SK-N-SH (cell line): ENCODE measurements at regions not wholly inside any gene's neighbourhood (a gene's known extent, or its start where the extent isn't known, plus 50 kb on each side); places are given as distances from the start of the nearest gene placed in this dataset.

ENCODE experiments used
- CTCF ChIA-PET: fragments of 300-600, 350-600 bp; formaldehyde crosslinking; extraction: SDS; loops from one replicate; lab custom pipeline; 2021; lab: Yijun Ruan, JAX
- POLR2A ChIA-PET: fragments of 350-600 bp; sonication (Branson Sonifier 250); formaldehyde crosslinking; extraction: SDS; loops from one replicate; lab custom pipeline; 2020; ENCODE audit warnings: antibody characterized with exemption, inconsistent platforms; lab: Yijun Ruan, JAX
- DNase-seq: peaks from one replicate; pipeline ENCODE4 v3.0.0; 2012
- H2AFZ ChIP-seq: fragments of 200-600 bp; sonication (generic); 2 replicates; pipeline ENCODE4 v1.8.1; 2016; ENCODE audit warnings: antibody characterized with exemption, mild to moderate bottlenecking, low read depth
- H3F3A ChIP-seq: fragments of 200-600 bp; sonication (generic); replicated peaks from 2 replicates; pipeline ENCODE3; 2016; ENCODE audit warnings: antibody characterized with exemption, mild to moderate bottlenecking; ENCODE audit not compliant: insufficient read depth
- H3K27ac ChIP-seq, 2 experiments: fragments of 200-500 bp in 1 of 2; fragments of 200-600 bp in 1 of 2; sonication (Bioruptor generic) in 1 of 2; sonication (generic), shearing (Covaris generic) in 1 of 2; 2 replicates each; pipeline versions ENCODE4 v1.5.1 to v1.6.1; 2014 to 2016; ENCODE audit warnings: low read depth in 2 of 2, inconsistent platforms in 1 of 2, low read length in 1 of 2, mild to moderate bottlenecking in 1 of 2, mixed read lengths in 1 of 2
- H3K27me3 ChIP-seq: fragments of 200-600 bp; sonication (generic), shearing (Covaris generic); 2 replicates; pipeline ENCODE4 v1.6.1; 2016; ENCODE audit warnings: mixed run types; ENCODE audit not compliant: insufficient read depth
- H3K36me3 ChIP-seq, 2 experiments: fragments of 200-500 bp in 1 of 2; fragments of 200-600 bp in 1 of 2; sonication (Bioruptor generic) in 1 of 2; sonication (generic) in 1 of 2; replicated peaks in 1 of 2; 2 replicates each; pipeline versions ENCODE3 to v1.5.1; 2014 to 2016; ENCODE audit warnings: low read length in 1 of 2, mild to moderate bottlenecking in 1 of 2; ENCODE audit not compliant: insufficient read depth in 2 of 2, control insufficient read depth in 1 of 2
- H3K4me1 ChIP-seq, 2 experiments: fragments of 200-500 bp in 1 of 2; fragments of 200-600 bp in 1 of 2; sonication (Bioruptor generic) in 1 of 2; sonication (generic), shearing (Covaris generic) in 1 of 2; 2 replicates each; pipeline versions ENCODE4 v1.5.1 to v1.6.1; 2014 to 2016; ENCODE audit warnings: low read depth in 1 of 2, low read length in 1 of 2, mixed run types in 1 of 2; ENCODE audit not compliant: insufficient read depth in 2 of 2, control insufficient read depth in 1 of 2
- H3K4me2 ChIP-seq: fragments of 200-600 bp; sonication (generic), shearing (Covaris generic); 2 replicates; pipeline ENCODE4 v1.6.1; 2017; ENCODE audit warnings: mixed run types
- H3K4me3 ChIP-seq, 2 experiments: fragments of 200-500 bp in 1 of 2; fragments of 200-600 bp in 1 of 2; sonication (Bioruptor generic) in 1 of 2; sonication (generic), shearing (Covaris generic) in 1 of 2; 2 replicates each; pipeline versions ENCODE4 v1.5.1 to v1.8.1; 2014 to 2016; ENCODE audit warnings: low read depth in 2 of 2, inconsistent platforms in 1 of 2, low read length in 1 of 2, mild to moderate bottlenecking in 1 of 2, mixed read lengths in 1 of 2, moderate library complexity in 1 of 2
- H3K79me2 ChIP-seq: fragments of 200-600 bp; sonication (generic); 2 replicates; pipeline ENCODE4 v1.8.1; 2017; ENCODE audit warnings: mild to moderate bottlenecking; ENCODE audit not compliant: insufficient read depth
- H3K9ac ChIP-seq: fragments of 200-600 bp; sonication (generic); 2 replicates; pipeline ENCODE4 v1.6.1; 2017; ENCODE audit warnings: mixed run types
- H3K9me2 ChIP-seq: fragments of 200-600 bp; sonication (generic); 2 replicates; pipeline ENCODE4 v1.6.1; 2017; ENCODE audit warnings: mixed run types
- H3K9me3 ChIP-seq: fragments of 200-600 bp; sonication (generic); 2 replicates; pipeline ENCODE4 v1.6.1; 2017; ENCODE audit warnings: mixed run types, mild to moderate bottlenecking, moderate library complexity
- H4K20me1 ChIP-seq: fragments of 200-600 bp; sonication (generic); 2 replicates; pipeline ENCODE4 v1.6.1; 2017; ENCODE audit warnings: mild to moderate bottlenecking, mixed run types; ENCODE audit not compliant: insufficient read depth
- FOXJ3 ChIP-seq: sonication (generic); formaldehyde crosslinking; IDR thresholded peaks from 2 replicates; pipeline ENCODE4 v1.5.1; 2020; ENCODE audit warnings: mild to moderate bottlenecking, missing genetic modification reagents
- GABPA ChIP-seq: IDR thresholded peaks from 2 replicates; pipeline ENCODE4 v1.4.0; 2012; ENCODE audit warnings: low read depth, mild to moderate bottlenecking
- IRF3 ChIP-seq: fragments of 150-350 bp; IDR thresholded peaks from 2 replicates; pipeline ENCODE4 v1.6.1; 2016; ENCODE audit warnings: mild to moderate bottlenecking, low read depth, low read length
- JUND ChIP-seq: IDR thresholded peaks from 2 replicates; pipeline ENCODE4 v1.4.0; 2012
- MAX ChIP-seq: IDR thresholded peaks from 2 replicates; pipeline ENCODE4 v1.4.0; 2012; ENCODE audit warnings: low read depth
- MEF2A ChIP-seq: IDR thresholded peaks from 2 replicates; pipeline ENCODE4 v1.4.0; 2012; ENCODE audit warnings: low read depth, borderline replicate concordance
- RCOR1 ChIP-seq: fragments of 150-350 bp; IDR thresholded peaks from 2 replicates; pipeline ENCODE4 v1.6.1; 2017; ENCODE audit warnings: antibody characterized with exemption, low read length
- RXRA ChIP-seq: IDR thresholded peaks from 2 replicates; pipeline ENCODE4 v1.4.0; 2012; ENCODE audit warnings: low read depth, mild to moderate bottlenecking, borderline replicate concordance
- SMC3 ChIP-seq: IDR thresholded peaks from 2 replicates; pipeline ENCODE4 v1.6.1; 2012; ENCODE audit warnings: low read depth, low read length, improper control_type of control experiment
- TAF1 ChIP-seq: IDR thresholded peaks from 2 replicates; pipeline ENCODE4 v1.6.1; 2012; ENCODE audit warnings: low read depth, mild to moderate bottlenecking, low read length, moderate library complexity, borderline replicate concordance
- TCF12 ChIP-seq: IDR thresholded peaks from 2 replicates; pipeline ENCODE4 v1.4.0; 2012
- TEAD4 ChIP-seq: IDR thresholded peaks from 2 replicates; pipeline ENCODE4 v1.4.0; 2012; ENCODE audit warnings: mild to moderate bottlenecking, borderline replicate concordance; ENCODE audit not compliant: insufficient read depth
- YY1 ChIP-seq: IDR thresholded peaks from 2 replicates; pipeline ENCODE4 v1.4.0; 2012; ENCODE audit warnings: low read depth, mild to moderate bottlenecking
- WGBS: methylation state at CpG from one replicate; pipeline ENCODE4 v1.1.6; 2017; ENCODE audit warnings: low lambda C conversion rate; 5-methylcytosine and 5-hydroxymethylcytosine counted together

GRCh38 chr3:24828011-24828410, 333.4 kb upstream of the THRB start:
- no peak overlapping the region for H2AFZ ChIP-seq
- peaks cover 22% of the 10 kb centered on the region for H3K27me3 ChIP-seq
- no peaks in the 10 kb centered on the region for H4K20me1 ChIP-seq
- no peaks in the 10 kb centered on the region for H3K9me3 ChIP-seq
- 87% methylated on average over 4 of the region's 4 CpGs for WGBS
- H3K9me2 ChIP-seq = no peaks in the 10 kb centered on the region
- no peak overlapping the region for H3K27ac ChIP-seq
- CTCF ChIA-PET = no interaction called here
- H3K36me3 ChIP-seq = no peaks in the 10 kb centered on the region
- no peaks in the 10 kb centered on the region for H3K79me2 ChIP-seq
- no peak overlapping the region for H3K4me3 ChIP-seq
- H3F3A ChIP-seq = no peaks in the 10 kb centered on the region
- TF ChIP-seq RXRA (no peak), FOXJ3 (no peak), IRF3 (no peak), MEF2A (no peak), YY1 (no peak), SMC3 (no peak), TEAD4 (no peak)
- TF ChIP-seq, all 33 proteins: peak for 0
- no peak overlapping the region for H3K9ac ChIP-seq
- POLR2A ChIA-PET = no interaction called here
- DNase-seq = no peak
- H3K4me1 ChIP-seq = peaks cover 0 to 5% of the 10 kb centered on the region in 2 experiments; a peak in 1 of 4 replicates
- no peak overlapping the region for H3K4me2 ChIP-seq

DNA sequence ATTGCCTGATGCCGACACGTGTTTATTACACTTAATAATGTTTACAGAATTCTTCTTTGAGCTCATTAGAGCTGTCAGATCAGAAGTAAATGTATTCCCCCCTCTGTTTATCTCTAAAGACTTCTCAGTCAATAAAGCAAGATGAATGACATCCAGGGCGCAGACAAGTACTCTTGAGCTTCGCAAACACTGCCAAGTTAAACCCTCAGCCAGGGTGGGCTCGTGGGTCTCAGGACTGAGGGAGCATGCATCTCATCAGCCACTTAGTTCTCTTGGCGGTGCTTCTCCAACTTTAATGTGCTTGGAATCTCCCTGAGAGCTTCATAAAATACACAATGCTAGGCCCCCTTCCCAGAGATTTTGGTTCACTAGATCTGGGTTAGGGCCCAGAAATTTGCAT, 333.9 kb upstream of the THRB start:
- WGBS = 87% methylated on average over 6 of the region's 6 CpGs

GRCh38 chr3:24829011-24829581, 334.4 kb upstream of the THRB start:
- CTCF ChIA-PET = interaction anchor here (0.9 to 1.2 kb wide), 2 partner anchors 10 to 55 kb away, joined by 3 read pairs; no protein-coding TSS in a partner anchor

More for the DNA sequence above, 333.9 kb upstream of the THRB start:
- H3K4me1 ChIP-seq = peaks cover 0 to 5% of the 10 kb centered on the region in 2 experiments; a peak in 1 of 4 replicates
- ChIA-PET CTCF (interaction anchor here (0.9 kb wide), 1 partner anchor 54 kb away, joined by 3 read pairs; no protein-coding TSS in a partner anchor), POLR2A (no interaction called here)
- H3K9me2 ChIP-seq = no peaks in the 10 kb centered on the region
- H3K27me3 ChIP-seq = peaks cover 22% of the 10 kb centered on the region
- H4K20me1 ChIP-seq = no peaks in the 10 kb centered on the region
- no peak for DNase-seq
- no peak overlapping the region for H2AFZ ChIP-seq
- no peak overlapping the region; a peak in 1 of 4 replicates for H3K4me3 ChIP-seq
- H3K4me2 ChIP-seq = no peak overlapping the region
- no peaks in the 10 kb centered on the region for H3K36me3 ChIP-seq
- H3K9me3 ChIP-seq = no peaks in the 10 kb centered on the region
- no peak overlapping the region for H3K9ac ChIP-seq
- no peaks in the 10 kb centered on the region for H3F3A ChIP-seq
- H3K27ac ChIP-seq = no peak overlapping the region
- H3K79me2 ChIP-seq = no peaks in the 10 kb centered on the region
- no peak for TF ChIP-seq RCOR1
- no peak for TF ChIP-seq TAF1
- TF ChIP-seq TCF12 = no peak
- TF ChIP-seq GABPA = no peak
- TF ChIP-seq JUND = no peak

More at GRCh38 chr3:24829011-24829581, 334.4 kb upstream of the THRB start:
- Histone ChIP-seq H3K27me3 (peaks cover 22% of the 10 kb centered on the region), H2AFZ (no peak overlapping the region), H3K4me2 (peak overlapping the region; percentile 81; the same call in 1 of the 2 replicates), H3K4me3 (peak overlapping the region in 1 of 2 experiments; percentile 48; a peak in 2 of 4 replicates), H3K9ac (no peak overlapping the region), H4K20me1 (no peaks in the 10 kb centered on the region), H3K4me1 (peaks cover 0 to 5% of the 10 kb centered on the region in 2 experiments; a peak in 1 of 4 replicates), H3F3A (no peaks in the 10 kb centered on the region), H3K27ac (no peak overlapping the region), H3K9me2 (no peaks in the 10 kb centered on the region), H3K79me2 (no peaks in the 10 kb centered on the region), H3K9me3 (no peaks in the 10 kb centered on the region), H3K36me3 (no peaks in the 10 kb centered on the region)
- peak; percentile 93 for DNase-seq
- TF ChIP-seq GABPA = no peak
- peak; percentile 26; the same call in 1 of the 2 replicates for TF ChIP-seq MAX
- 27% methylated on average over 9 of the region's 51 CpGs for WGBS
- POLR2A ChIA-PET = no interaction called here
